ENCODE measurements at regions not wholly inside any gene's neighbourhood (a gene's known extent, or its start where the extent isn't known, plus 50 kb on each side); places are given as distances from the start of the nearest gene placed in this dataset.

- TF ChIP-seq, protein P1, sequence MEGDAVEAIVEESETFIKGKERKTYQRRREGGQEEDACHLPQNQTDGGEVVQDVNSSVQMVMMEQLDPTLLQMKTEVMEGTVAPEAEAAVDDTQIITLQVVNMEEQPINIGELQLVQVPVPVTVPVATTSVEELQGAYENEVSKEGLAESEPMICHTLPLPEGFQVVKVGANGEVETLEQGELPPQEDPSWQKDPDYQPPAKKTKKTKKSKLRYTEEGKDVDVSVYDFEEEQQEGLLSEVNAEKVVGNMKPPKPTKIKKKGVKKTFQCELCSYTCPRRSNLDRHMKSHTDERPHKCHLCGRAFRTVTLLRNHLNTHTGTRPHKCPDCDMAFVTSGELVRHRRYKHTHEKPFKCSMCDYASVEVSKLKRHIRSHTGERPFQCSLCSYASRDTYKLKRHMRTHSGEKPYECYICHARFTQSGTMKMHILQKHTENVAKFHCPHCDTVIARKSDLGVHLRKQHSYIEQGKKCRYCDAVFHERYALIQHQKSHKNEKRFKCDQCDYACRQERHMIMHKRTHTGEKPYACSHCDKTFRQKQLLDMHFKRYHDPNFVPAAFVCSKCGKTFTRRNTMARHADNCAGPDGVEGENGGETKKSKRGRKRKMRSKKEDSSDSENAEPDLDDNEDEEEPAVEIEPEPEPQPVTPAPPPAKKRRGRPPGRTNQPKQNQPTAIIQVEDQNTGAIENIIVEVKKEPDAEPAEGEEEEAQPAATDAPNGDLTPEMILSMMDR (conservative IDR thresholded peaks at IDR 0.05; ENCODE audit: low read length): no peak
- no peak for TF ChIP-seq EZH2phosphoT487 (IDR thresholded peaks at IDR 0.05; ENCODE audit: borderline replicate concordance, low read depth, low read length)
Measured at GRCh38 chr2:172357442-172357841, 69.9 kb upstream of the ITGA6 start.
